ENCODE measurements at regions not wholly inside any gene's neighbourhood (a gene's known extent, or its start where the extent isn't known, plus 50 kb on each side); places are given as distances from the start of the nearest gene placed in this dataset.

DNA sequence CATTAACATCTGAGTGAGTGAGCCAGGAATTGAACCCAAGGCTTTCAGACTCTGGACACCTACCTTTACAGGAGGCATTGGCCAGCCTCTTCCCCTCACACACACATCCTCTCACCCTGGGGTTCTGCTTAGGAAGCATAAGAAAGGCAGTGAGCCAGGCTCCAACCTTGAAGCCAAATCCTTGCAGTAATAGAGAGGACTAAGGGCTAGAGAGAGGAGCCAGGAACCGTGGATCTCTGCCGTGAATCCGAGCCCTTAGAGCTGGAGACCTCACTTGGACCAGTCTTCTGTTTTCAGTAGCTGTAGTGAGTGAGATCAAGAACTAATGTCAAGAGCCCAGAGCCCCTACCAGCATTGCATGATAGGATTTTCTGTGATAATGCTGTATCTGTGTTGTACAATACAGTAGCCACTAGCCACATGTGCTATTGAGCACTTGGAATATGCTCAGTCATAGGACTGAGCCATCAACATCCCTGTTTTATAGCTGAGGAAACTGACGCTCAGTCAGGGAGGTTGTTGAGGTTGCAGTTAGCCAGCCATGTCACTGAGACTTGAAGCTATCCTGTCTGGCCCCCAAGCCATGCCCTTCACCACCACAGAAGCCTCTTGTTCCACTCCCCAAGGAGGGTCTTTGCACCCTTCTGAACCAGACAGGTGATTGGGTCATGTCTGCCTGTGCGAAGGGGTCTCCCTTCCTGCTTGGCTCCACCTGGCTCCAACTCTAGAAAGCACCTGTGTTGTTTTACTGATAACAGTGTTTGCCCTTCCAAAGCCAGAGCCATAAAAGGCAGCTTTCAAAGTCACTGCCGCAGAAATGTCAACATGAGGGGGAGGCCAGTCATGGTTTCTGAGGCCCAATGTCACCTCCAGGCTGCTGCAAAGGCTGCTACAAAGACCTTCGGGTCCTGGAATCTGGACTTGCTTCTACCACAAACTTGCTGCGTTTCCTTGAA is 101.1 kb upstream of the JUN start:
- H3K27me3 Mint-ChIP-seq, result peaks cover 2% of the 10 kb centered on the region
- ATAC-seq (peak; percentile 42), DNase-seq (peak; percentile 40)
- ChIA-PET CTCF (interaction anchor here (0.7 to 1.6 kb wide), 3 partner anchors 18 to 214 kb away, joined by 3 read pairs; no protein-coding TSS in a partner anchor), POLR2A (no interaction called here)
- no peaks in the 10 kb centered on the region for H3K9me3 Mint-ChIP-seq (ENCODE audit: low read depth)
- no peaks in the 10 kb centered on the region for H3K36me3 Mint-ChIP-seq (ENCODE audit: low read depth)
- H3K27ac Mint-ChIP-seq, result peak overlapping the region; percentile 32
- H3K4me3 Mint-ChIP-seq, result no peak overlapping the region
- peaks cover 33% of the 10 kb centered on the region for H3K4me1 Mint-ChIP-seq
- intact Hi-C loops (cut with DNase I, micrococcal nuclease), result no loop called here

DNA sequence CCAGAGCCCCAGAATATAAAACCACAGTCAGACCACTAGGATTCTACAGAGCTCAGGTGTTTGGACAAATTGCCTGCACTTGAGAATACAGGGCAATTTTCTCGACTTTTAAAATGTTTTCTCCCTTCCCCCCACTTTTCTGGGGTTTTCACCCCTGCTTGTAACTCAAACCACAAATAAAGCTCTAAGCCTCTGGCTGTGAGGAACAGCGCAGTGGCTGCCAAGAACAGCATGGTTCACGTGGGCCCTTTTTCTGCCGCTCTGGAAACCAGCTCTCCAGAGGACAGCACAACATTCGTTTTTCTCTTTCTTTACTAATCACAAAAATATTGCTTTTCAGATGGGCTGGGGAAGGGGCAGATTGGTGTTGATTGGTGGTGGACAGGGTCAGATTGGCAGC is 102.2 kb upstream of the JUN start:
- peak; percentile 33 for DNase-seq
- H3K9me3 Mint-ChIP-seq (ENCODE audit: low read depth), result no peaks in the 10 kb centered on the region
- CTCF ChIA-PET, result interaction anchor here (1.6 kb wide), 1 partner anchor 17 kb away, joined by 3 read pairs; no protein-coding TSS in a partner anchor
- intact Hi-C loops (cut with DNase I, micrococcal nuclease), result no loop called here
- H3K4me3 Mint-ChIP-seq, result no peak overlapping the region
- H3K4me1 Mint-ChIP-seq, result peaks cover 33% of the 10 kb centered on the region
- peak overlapping the region; percentile 48 for H3K27ac Mint-ChIP-seq
- H3K36me3 Mint-ChIP-seq (ENCODE audit: low read depth), result no peaks in the 10 kb centered on the region
- H3K27me3 Mint-ChIP-seq, result peaks cover 2% of the 10 kb centered on the region
- peak; percentile 67 for ATAC-seq
- POLR2A ChIA-PET, result no interaction called here

- H3K4me3 Mint-ChIP-seq, result no peak overlapping the region
- H3K9me3 Mint-ChIP-seq (ENCODE audit: low read depth), result no peaks in the 10 kb centered on the region
- CTCF ChIA-PET, result no interaction called here
- ATAC-seq (no peak), DNase-seq (no peak)
- no peak overlapping the region for H3K27ac Mint-ChIP-seq
- peaks cover 2% of the 10 kb centered on the region for H3K27me3 Mint-ChIP-seq
- no peaks in the 10 kb centered on the region for H3K36me3 Mint-ChIP-seq (ENCODE audit: low read depth)
- peaks cover 33% of the 10 kb centered on the region for H3K4me1 Mint-ChIP-seq
- POLR2A ChIA-PET, result no interaction called here
- intact Hi-C loops (cut with DNase I, micrococcal nuclease), result no loop called here
Observed at GRCh38 chr1:58886611-58887010, 102.8 kb upstream of the JUN start.

- ChIA-PET POLR2A (no interaction called here), CTCF (no interaction called here)
- DNase-seq (no peak), ATAC-seq (no peak)
- Mint-ChIP-seq H3K4me1 (peaks cover 33% of the 10 kb centered on the region), H3K9me3 (ENCODE audit: low read depth) (no peaks in the 10 kb centered on the region), H3K36me3 (ENCODE audit: low read depth) (no peaks in the 10 kb centered on the region), H3K27me3 (peaks cover 2% of the 10 kb centered on the region), H3K4me3 (no peak overlapping the region), H3K27ac (no peak overlapping the region)
- intact Hi-C loops (cut with DNase I, micrococcal nuclease), result no loop called here
Observed at GRCh38 chr1:58887059-58887458, 103.2 kb upstream of the JUN start.

DNA sequence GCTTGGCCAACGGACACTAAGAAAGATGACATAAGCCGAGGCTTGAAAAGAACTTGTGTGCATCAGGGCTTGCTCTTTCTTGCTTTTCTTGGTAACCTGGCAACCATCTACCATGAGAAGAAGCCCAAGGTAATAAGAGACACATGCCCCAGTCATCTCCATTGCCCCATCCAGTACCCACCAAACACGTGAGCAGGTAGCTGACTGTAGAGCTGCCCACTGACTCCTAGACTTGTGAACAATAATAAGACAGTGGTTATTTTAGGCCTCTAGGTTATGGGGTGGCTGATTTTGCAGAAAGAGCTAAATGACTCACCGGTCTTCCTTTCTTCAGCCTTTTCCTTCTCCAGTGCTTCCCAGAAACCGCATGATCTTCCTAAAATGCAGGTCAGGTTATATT is 105.0 kb upstream of the JUN start:
- Mint-ChIP-seq H3K4me1 (peaks cover 27% of the 10 kb centered on the region), H3K27me3 (no peaks in the 10 kb centered on the region), H3K4me3 (no peak overlapping the region), H3K9me3 (ENCODE audit: low read depth) (no peaks in the 10 kb centered on the region), H3K36me3 (ENCODE audit: low read depth) (no peaks in the 10 kb centered on the region), H3K27ac (no peak overlapping the region)
- intact Hi-C loops (cut with DNase I, micrococcal nuclease), result no loop called here
- ATAC-seq (no peak), DNase-seq (no peak)
- POLR2A ChIA-PET, result no interaction called here
- CTCF ChIA-PET, result interaction anchor here (1.0 to 1.6 kb wide), 2 partner anchors 11 to 34 kb away, joined by 3 read pairs; no protein-coding TSS in a partner anchor

- Mint-ChIP-seq H3K27me3 (no peaks in the 10 kb centered on the region), H3K27ac (no peak overlapping the region), H3K36me3 (ENCODE audit: low read depth) (no peaks in the 10 kb centered on the region), H3K9me3 (ENCODE audit: low read depth) (no peaks in the 10 kb centered on the region), H3K4me1 (peaks cover 21% of the 10 kb centered on the region), H3K4me3 (no peak overlapping the region)
- DNase-seq (no peak), ATAC-seq (no peak)
- ChIA-PET POLR2A (no interaction called here), CTCF (interaction anchor here (1.3 to 1.6 kb wide), 2 partner anchors 35 to 869 kb away, joined by 3 read pairs; no protein-coding TSS in a partner anchor)
- intact Hi-C loops (cut with DNase I, micrococcal nuclease), result no loop called here
Observed at GRCh38 chr1:58890113-58890512, 106.3 kb upstream of the JUN start.

DNA sequence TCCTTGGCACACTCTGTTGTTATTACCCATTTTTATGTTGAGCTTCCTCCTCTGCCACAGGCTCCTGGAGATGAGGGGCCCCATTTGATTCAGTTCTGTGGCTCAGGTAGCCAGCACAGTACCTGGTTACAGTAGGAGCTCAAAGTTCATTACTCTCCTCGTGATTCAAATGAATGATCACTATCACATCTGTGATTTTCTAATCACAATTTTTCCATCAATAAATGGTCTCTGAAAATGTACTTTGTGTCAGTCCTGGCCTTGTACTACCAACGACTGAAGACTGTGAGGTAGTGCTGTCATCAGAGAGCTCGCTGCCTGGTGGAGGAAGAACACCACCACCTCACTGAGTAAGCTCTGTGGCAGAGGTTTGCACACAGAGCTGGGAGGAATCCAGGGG is 106.8 kb upstream of the JUN start:
- no peaks in the 10 kb centered on the region for H3K27me3 Mint-ChIP-seq
- ATAC-seq (no peak), DNase-seq (no peak)
- no peaks in the 10 kb centered on the region for H3K9me3 Mint-ChIP-seq (ENCODE audit: low read depth)
- ChIA-PET CTCF (interaction anchor here (1.0 to 1.6 kb wide), 3 partner anchors 13 to 869 kb away, joined by 3 to 4 read pairs (median 3); no protein-coding TSS in a partner anchor), POLR2A (no interaction called here)
- intact Hi-C loops (cut with DNase I, micrococcal nuclease), result no loop called here
- H3K27ac Mint-ChIP-seq, result no peak overlapping the region
- peaks cover 18% of the 10 kb centered on the region for H3K4me1 Mint-ChIP-seq
- H3K36me3 Mint-ChIP-seq (ENCODE audit: low read depth), result no peaks in the 10 kb centered on the region
- H3K4me3 Mint-ChIP-seq, result no peak overlapping the region

GRCh38 chr1:58891347-58891746 is 107.5 kb upstream of the JUN start:
- intact Hi-C loops (cut with DNase I, micrococcal nuclease), result no loop called here
- DNase-seq (no peak), ATAC-seq (no peak)
- Mint-ChIP-seq H3K27me3 (no peaks in the 10 kb centered on the region), H3K4me3 (no peak overlapping the region), H3K36me3 (ENCODE audit: low read depth) (no peaks in the 10 kb centered on the region), H3K9me3 (ENCODE audit: low read depth) (no peaks in the 10 kb centered on the region), H3K27ac (no peak overlapping the region), H3K4me1 (peaks cover 11% of the 10 kb centered on the region)
- ChIA-PET POLR2A (no interaction called here), CTCF (interaction anchor here (1.0 kb wide), 1 partner anchor 14 kb away, joined by 4 read pairs; no protein-coding TSS in a partner anchor)

DNA sequence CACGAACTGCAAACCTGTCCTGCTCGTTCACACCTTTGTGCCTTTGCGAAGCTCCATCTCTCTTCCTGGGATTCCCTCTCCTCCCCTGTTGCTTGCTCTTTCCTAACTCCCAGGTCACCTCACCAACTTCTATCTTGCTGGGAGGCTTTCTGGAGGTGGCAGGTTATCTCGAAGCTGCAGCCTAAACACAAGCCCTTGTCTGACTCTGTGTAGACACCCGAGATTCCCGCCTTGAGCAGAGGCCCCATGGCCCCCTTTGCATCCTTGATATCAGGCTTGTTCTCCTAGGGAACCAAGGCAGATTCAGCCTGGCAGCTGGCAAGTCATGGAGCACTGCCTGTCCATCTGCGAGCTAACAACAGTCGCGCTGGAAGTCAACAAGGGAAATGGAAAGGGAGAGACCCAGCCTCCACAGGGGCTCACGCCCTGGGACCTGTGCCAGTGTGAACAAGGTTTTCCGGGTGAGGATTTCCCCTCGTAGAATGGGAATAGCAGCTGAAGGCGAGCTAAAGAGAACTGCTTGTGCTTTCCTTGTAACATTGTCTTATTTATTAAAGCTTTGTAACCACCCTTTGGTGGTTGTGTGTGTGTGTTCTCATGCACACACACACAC is 109.5 kb upstream of the JUN start:
- Mint-ChIP-seq H3K27ac (no peak overlapping the region), H3K4me3 (no peak overlapping the region), H3K4me1 (peaks cover 2% of the 10 kb centered on the region), H3K36me3 (ENCODE audit: low read depth) (no peaks in the 10 kb centered on the region), H3K9me3 (ENCODE audit: low read depth) (no peaks in the 10 kb centered on the region), H3K27me3 (no peaks in the 10 kb centered on the region)
- DNase-seq, result no peak
- no peak for ATAC-seq
- CTCF ChIA-PET, result interaction anchor here (0.7 to 0.8 kb wide), 2 partner anchors 10 to 154 kb away, joined by 3 read pairs; no protein-coding TSS in a partner anchor
- POLR2A ChIA-PET, result no interaction called here
- intact Hi-C loops (cut with DNase I, micrococcal nuclease), result no loop called here

DNA sequence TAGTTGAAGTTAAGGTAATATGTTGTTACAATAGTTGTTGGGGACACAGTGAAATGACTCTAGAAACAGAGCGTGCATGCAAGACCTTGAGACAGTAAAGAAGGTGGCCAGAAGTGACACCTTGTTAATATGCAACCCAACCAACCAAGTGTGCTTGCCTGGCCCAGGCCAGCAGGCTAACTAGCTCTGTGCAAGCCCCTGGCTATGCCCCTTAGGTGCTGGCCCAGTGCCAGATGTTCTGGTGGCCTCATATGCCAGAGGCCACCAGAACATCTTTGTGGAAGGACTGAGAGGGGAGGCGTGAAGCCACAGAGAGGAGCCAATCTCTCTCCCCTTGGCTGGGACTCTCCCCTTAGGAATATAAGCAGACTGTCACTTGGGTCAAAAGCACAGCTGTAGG is 111.2 kb upstream of the JUN start:
- H3K4me1 Mint-ChIP-seq, result peaks cover 2% of the 10 kb centered on the region
- no peak overlapping the region for H3K27ac Mint-ChIP-seq
- DNase-seq (no peak), ATAC-seq (no peak)
- no peaks in the 10 kb centered on the region for H3K27me3 Mint-ChIP-seq
- POLR2A ChIA-PET, result no interaction called here
- H3K4me3 Mint-ChIP-seq, result no peak overlapping the region
- intact Hi-C loops (cut with DNase I, micrococcal nuclease), result no loop called here
- H3K9me3 Mint-ChIP-seq (ENCODE audit: low read depth), result no peaks in the 10 kb centered on the region
- no peaks in the 10 kb centered on the region for H3K36me3 Mint-ChIP-seq (ENCODE audit: low read depth)
- CTCF ChIA-PET, result no interaction called here

DNA sequence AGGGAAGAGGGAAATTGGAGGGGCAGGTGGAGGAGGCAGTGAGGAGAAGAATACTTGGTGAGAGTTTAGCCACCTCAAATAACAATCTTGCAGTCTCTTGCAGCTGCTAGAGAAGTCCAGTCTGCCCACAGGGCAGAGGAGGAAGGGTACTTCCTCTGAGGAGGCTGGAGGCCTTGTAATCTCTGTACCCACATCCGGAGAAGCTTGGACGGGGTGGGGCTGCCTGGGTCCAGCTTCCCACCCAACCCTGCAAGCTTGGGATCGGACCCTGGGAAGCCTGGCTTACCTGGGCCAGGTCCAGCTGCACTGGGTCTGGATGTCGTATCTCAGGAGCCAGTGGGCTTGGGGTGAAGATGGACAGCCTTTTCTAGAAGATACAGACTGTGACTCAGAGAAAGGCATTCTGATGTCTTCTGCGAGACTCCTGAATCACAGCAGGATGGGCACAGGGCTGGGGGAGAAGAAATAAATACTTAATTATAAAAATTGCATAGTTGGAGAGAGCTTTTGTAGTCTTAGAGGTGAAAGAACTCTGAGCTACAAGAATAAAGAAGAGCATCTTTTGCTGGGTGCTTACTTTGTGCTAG is 111.8 kb upstream of the JUN start:
- ChIA-PET POLR2A (no interaction called here), CTCF (no interaction called here)
- H3K9me3 Mint-ChIP-seq (ENCODE audit: low read depth), result no peaks in the 10 kb centered on the region
- intact Hi-C loops (cut with DNase I, micrococcal nuclease), result no loop called here
- no peaks in the 10 kb centered on the region for H3K36me3 Mint-ChIP-seq (ENCODE audit: low read depth)
- H3K27ac Mint-ChIP-seq, result no peak overlapping the region
- no peaks in the 10 kb centered on the region for H3K27me3 Mint-ChIP-seq
- DNase-seq, result no peak
- no peak overlapping the region for H3K4me3 Mint-ChIP-seq
- H3K4me1 Mint-ChIP-seq, result peaks cover 2% of the 10 kb centered on the region
- no peak for ATAC-seq

Measured in activated CD4-positive, alpha-beta T cell treated with anti-CD3 and anti-CD28 coated beads for 36 hours (primary cell).